ENCODE measurements at regions not wholly inside any gene's neighbourhood (a gene's known extent, or its start where the extent isn't known, plus 50 kb on each side); places are given as distances from the start of the nearest gene placed in this dataset.

GRCh38 chr1:29876441-29876840 lies 640.1 kb downstream of the PTPRU start:
- TF ChIP-seq CTCF (IDR thresholded peaks at IDR 0.05) (no peak), POLR2A (IDR thresholded peaks at IDR 0.05) (no peak), EP300 (IDR thresholded peaks at IDR 0.05) (no peak), POLR2AphosphoS5 (IDR thresholded peaks at IDR 0.05) (no peak)
